Right kidney (tissue), 1 donor: ENCODE measurements at regions not wholly inside any gene's neighbourhood (a gene's known extent, or its start where the extent isn't known, plus 50 kb on each side); places are given as distances from the start of the nearest gene placed in this dataset.
A peak's percentile ranks its signal among the peaks of the same experiment; 100 is the strongest.

Experiments used
- DNase-seq: peaks from one replicate; pipeline ENCODE4 v3.0.0-alpha.2; 2016

GRCh38 chr10:128860574-128860973 lies 606.5 kb upstream of the MGMT start:
- DNase-seq = no peak

- DNase-seq = no peak
Observed at GRCh38 chr10:128861018-128861901, 605.8 kb upstream of the MGMT start.

GRCh38 chr10:128863411-128863810 lies 603.6 kb upstream of the MGMT start:
- DNase-seq = no peak

GRCh38 chr10:128863823-128864405 lies 603.1 kb upstream of the MGMT start:
- DNase-seq = no peak

GRCh38 chr10:128864554-128865295 lies 602.3 kb upstream of the MGMT start:
- DNase-seq = no peak

GRCh38 chr10:128865436-128866195 lies 601.4 kb upstream of the MGMT start:
- DNase-seq = peak; percentile 33

- DNase-seq = no peak
Observed at GRCh38 chr10:128866551-128866950, 600.5 kb upstream of the MGMT start.

GRCh38 chr10:128867210-128867609 lies 599.8 kb upstream of the MGMT start:
- no peak for DNase-seq

- DNase-seq = no peak
Observed at GRCh38 chr10:128867819-128868218, 599.2 kb upstream of the MGMT start.

- no peak for DNase-seq
Observed at GRCh38 chr10:128868481-128868880, 598.6 kb upstream of the MGMT start.

GRCh38 chr10:128869101-128869749 lies 597.8 kb upstream of the MGMT start:
- no peak for DNase-seq

GRCh38 chr10:128870830-128871597 lies 596.0 kb upstream of the MGMT start:
- no peak for DNase-seq

- DNase-seq = no peak
Observed at GRCh38 chr10:128871671-128872231, 595.3 kb upstream of the MGMT start.

- DNase-seq = no peak
Observed at GRCh38 chr10:128873411-128874054, 593.5 kb upstream of the MGMT start.

- DNase-seq = no peak
Observed at GRCh38 chr10:128874331-128874730, 592.7 kb upstream of the MGMT start.

GRCh38 chr10:128875030-128875744 lies 591.9 kb upstream of the MGMT start:
- DNase-seq = no peak

GRCh38 chr10:128875956-128876736 lies 590.9 kb upstream of the MGMT start:
- no peak for DNase-seq

GRCh38 chr10:128877141-128877540 lies 589.9 kb upstream of the MGMT start:
- no peak for DNase-seq

- DNase-seq = no peak
Observed at GRCh38 chr10:128877936-128878335, 589.1 kb upstream of the MGMT start.
